H1 (cell line): ENCODE measurements at regions not wholly inside any gene's neighbourhood (a gene's known extent, or its start where the extent isn't known, plus 50 kb on each side); places are given as distances from the start of the nearest gene placed in this dataset.

Experiments used
- CTCF ChIA-PET: fragments of 300-600 bp; sonication (Branson Sonifier 250); formaldehyde crosslinking; loops from one replicate; lab custom pipeline; 2021; ENCODE audit not compliant: partially characterized antibody; lab: Charles Lee
- POLR2A ChIA-PET: fragments of 300-600 bp; sonication (Branson Sonifier 250); formaldehyde crosslinking; loops from one replicate; lab custom pipeline; 2021; ENCODE audit warnings: inconsistent platforms; ENCODE audit not compliant: partially characterized antibody; lab: Charles Lee
- DNase-seq, 2 experiments: peaks; one replicate each; pipeline versions ENCODE4 v3.0.0 to v3.0.0-alpha.2; 2010 to 2022; ENCODE audit warnings: low spot score in 2 of 2, low read depth in 1 of 2, mixed read lengths in 1 of 2
- FAIRE-seq: peaks from 2 replicates; lab custom pipeline; 2011; peaks lifted over from hg19 to GRCh38; lab: Jason Lieb, UNC
- H2AFZ ChIP-seq: 2 replicates; pipeline ENCODE4 v1.8.1; 2012; ENCODE audit warnings: low read length, inconsistent platforms
- H2AK5ac ChIP-seq: 2 replicates; pipeline ENCODE4 v1.6.1; 2013; ENCODE audit warnings: low read depth, low read length
- H2BK120ac ChIP-seq: replicated peaks from 2 replicates; pipeline ENCODE3; 2013; ENCODE audit warnings: low read depth, low read length, inconsistent platforms
- H2BK12ac ChIP-seq: 2 replicates; pipeline ENCODE4 v1.6.1; 2013; ENCODE audit warnings: low read depth, low read length
- H2BK15ac ChIP-seq: 2 replicates; pipeline ENCODE4 v1.6.1; 2013; ENCODE audit warnings: low read length
- H2BK20ac ChIP-seq: 2 replicates; pipeline ENCODE4 v1.6.1; 2013; ENCODE audit warnings: low read length
- H2BK5ac ChIP-seq: 2 replicates; pipeline ENCODE4 v1.6.1; 2013; ENCODE audit warnings: low read depth, low read length
- H3K14ac ChIP-seq: 2 replicates; pipeline ENCODE4 v1.6.1; 2013; ENCODE audit warnings: inconsistent platforms; ENCODE audit not compliant: insufficient read length
- H3K18ac ChIP-seq: 2 replicates; pipeline ENCODE4 v1.6.1; 2013; ENCODE audit warnings: low read length; ENCODE audit errors: extremely low read depth
- H3K23ac ChIP-seq: 2 replicates; pipeline ENCODE4 v1.6.1; 2013; ENCODE audit warnings: inconsistent platforms; ENCODE audit not compliant: insufficient read length
- H3K23me2 ChIP-seq: 2 replicates; pipeline ENCODE4 v1.6.1; 2013; ENCODE audit warnings: low read depth, low read length
- H3K27ac ChIP-seq: 2 replicates; pipeline ENCODE4 v1.6.1; 2011; ENCODE audit warnings: low read depth, low read length, inconsistent platforms
- H3K27me3 ChIP-seq, 4 experiments: replicated peaks in 1 of 4; 1 replicate in 1 of 4; 2 replicates in 3 of 4; pipeline versions ENCODE4 v1.6.1 to v1.8.1; 2011 to 2013; ENCODE audit warnings: low read length in 3 of 4, mild to moderate bottlenecking in 3 of 4, inconsistent platforms in 2 of 4, mixed read lengths in 2 of 4, moderate library complexity in 1 of 4; ENCODE audit not compliant: control insufficient read depth in 3 of 4, insufficient read depth in 3 of 4; ENCODE audit errors: extremely low read depth in 1 of 4
- H3K36me3 ChIP-seq, 4 experiments: 2 replicates each; pipeline versions ENCODE4 v1.6.1 to v1.8.1; 2011 to 2013; ENCODE audit warnings: mild to moderate bottlenecking in 4 of 4, low read length in 3 of 4, moderate library complexity in 2 of 4, control low read depth in 1 of 4, inconsistent platforms in 1 of 4; ENCODE audit not compliant: insufficient read depth in 4 of 4, control insufficient read depth in 2 of 4
- H3K4ac ChIP-seq: replicated peaks from 2 replicates; pipeline ENCODE3; 2013; ENCODE audit warnings: low read length, low read depth, mixed read lengths, inconsistent platforms; ENCODE audit not compliant: insufficient read length
- H3K4me1 ChIP-seq, 4 experiments: replicated peaks in 1 of 4; 1 replicate in 1 of 4; 2 replicates in 3 of 4; pipeline versions ENCODE4 v1.6.1 to v1.8.1; 2011 to 2013; ENCODE audit warnings: low read length in 3 of 4, inconsistent platforms in 2 of 4, mixed read lengths in 1 of 4; ENCODE audit not compliant: insufficient read depth in 4 of 4, control insufficient read depth in 3 of 4
- H3K4me2 ChIP-seq, 2 experiments: 2 replicates each; pipeline versions ENCODE4 v1.6.1 to v1.8.1; 2011 to 2013; ENCODE audit warnings: low read depth in 2 of 2, low read length in 2 of 2, control low read depth in 1 of 2, inconsistent platforms in 1 of 2, mild to moderate bottlenecking in 1 of 2; ENCODE audit not compliant: insufficient read depth in 1 of 2
- H3K4me3 ChIP-seq, 4 experiments: fragments of 200-600, 300-600 bp in 1 of 4; sonication (generic), shearing (Covaris generic), sonication (Bioruptor Twin) in 1 of 4; 2 replicates each; pipeline versions ENCODE4 v1.5.1 to v1.8.1; 2011 to 2016; ENCODE audit warnings: low read length in 4 of 4, low read depth in 3 of 4, control low read depth in 2 of 4, inconsistent platforms in 2 of 4, mild to moderate bottlenecking in 2 of 4, mixed read lengths in 1 of 4, moderate library complexity in 1 of 4; ENCODE audit not compliant: insufficient read depth in 2 of 4; ENCODE audit errors: extremely low read depth in 1 of 4
- H3K56ac ChIP-seq: replicated peaks from 2 replicates; pipeline ENCODE3; 2013; ENCODE audit warnings: low read depth, mild to moderate bottlenecking, mixed read lengths, low read length, inconsistent platforms; ENCODE audit not compliant: insufficient read length
- H3K79me1 ChIP-seq: 2 replicates; pipeline ENCODE4 v1.6.1; 2013; ENCODE audit warnings: low read depth, low read length, control low read depth
- H3K79me2 ChIP-seq, 2 experiments: 2 replicates each; pipeline versions ENCODE4 v1.6.1 to v1.8.1; 2012 to 2013; ENCODE audit warnings: low read length in 2 of 2, mild to moderate bottlenecking in 2 of 2, inconsistent platforms in 1 of 2; ENCODE audit not compliant: insufficient read depth in 2 of 2, control insufficient read depth in 1 of 2
- H3K9ac ChIP-seq, 4 experiments: replicated peaks in 1 of 4; 1 replicate in 1 of 4; 2 replicates in 3 of 4; pipeline versions ENCODE4 v1.6.1 to v1.8.1; 2011 to 2013; ENCODE audit warnings: low read depth in 3 of 4, low read length in 3 of 4, control low read depth in 2 of 4, mild to moderate bottlenecking in 2 of 4, moderate library complexity in 2 of 4, inconsistent platforms in 1 of 4; ENCODE audit errors: extremely low read depth in 1 of 4
- H3K9me3 ChIP-seq, 2 experiments: 2 replicates each; pipeline versions ENCODE4 v1.6.1 to v1.8.1; 2012 to 2013; ENCODE audit warnings: mild to moderate bottlenecking in 2 of 2, moderate library complexity in 2 of 2, control low read depth in 1 of 2, inconsistent platforms in 1 of 2, low read depth in 1 of 2, low read length in 1 of 2, mixed read lengths in 1 of 2; ENCODE audit not compliant: insufficient read depth in 2 of 2
- H4K20me1 ChIP-seq, 2 experiments: replicated peaks in 1 of 2; 2 replicates each; pipeline versions ENCODE3 to v1.8.1; 2011 to 2013; ENCODE audit warnings: inconsistent platforms in 2 of 2, low read length in 2 of 2, mild to moderate bottlenecking in 1 of 2; ENCODE audit not compliant: insufficient read depth in 2 of 2, control insufficient read depth in 1 of 2
- H4K5ac ChIP-seq: 2 replicates; pipeline ENCODE4 v1.6.1; 2013; ENCODE audit warnings: low read length, low read depth, mixed read lengths, inconsistent platforms; ENCODE audit not compliant: insufficient read length
- H4K8ac ChIP-seq: 2 replicates; pipeline ENCODE4 v1.8.0; 2013; ENCODE audit warnings: mild to moderate bottlenecking, moderate library complexity, low read length, inconsistent platforms; ENCODE audit not compliant: insufficient read depth; ENCODE audit errors: extremely low read depth
- H4K91ac ChIP-seq: replicated peaks from 2 replicates; pipeline ENCODE3; 2013; ENCODE audit warnings: low read length, mixed read lengths, inconsistent platforms; ENCODE audit not compliant: insufficient read length
- HDAC2 ChIP-seq, 2 experiments: fragments of 300-600 bp in 1 of 2; sonication (generic) in 1 of 2; IDR thresholded peaks; 2 replicates each; pipeline ENCODE4 v1.6.1; 2011 to 2012; ENCODE audit warnings: low read depth in 2 of 2, low read length in 2 of 2, mild to moderate bottlenecking in 2 of 2, moderate library complexity in 2 of 2, borderline replicate concordance in 1 of 2, inconsistent platforms in 1 of 2
- NANOG ChIP-seq: IDR thresholded peaks from 2 replicates; pipeline ENCODE4 v1.6.1; 2011; ENCODE audit warnings: low read length, low read depth, mild to moderate bottlenecking, inconsistent platforms; ENCODE audit not compliant: insufficient read depth, poor library complexity, severe bottlenecking
- SIX5 ChIP-seq: IDR thresholded peaks from 2 replicates; pipeline ENCODE4 v1.6.1; 2011; ENCODE audit warnings: mild to moderate bottlenecking, low read depth, low read length
- SUZ12 ChIP-seq: fragments of 200-600 bp; sonication (generic); IDR thresholded peaks from 2 replicates; pipeline ENCODE4 v1.6.1; 2012; ENCODE audit warnings: mild to moderate bottlenecking, inconsistent platforms, low read length, moderate library complexity, mixed read lengths
- WGBS, 2 experiments: shearing (Covaris generic) in 1 of 2; methylation state at CpG; one replicate each; pipeline versions ENCODE4 v1.1.6 to v1.1.7; 2013 to 2015; ENCODE audit warnings: low lambda C conversion rate in 2 of 2, mixed read lengths in 2 of 2, inconsistent platforms in 1 of 2, low coverage in 1 of 2, missing lambda C conversion rate in 1 of 2; ENCODE audit not compliant: insufficient replicate concordance in 2 of 2, insufficient coverage in 1 of 2, insufficient read length in 1 of 2; ENCODE audit errors: extremely low coverage in 1 of 2, missing lambda C conversion rate in 1 of 2; 5-methylcytosine and 5-hydroxymethylcytosine counted together
- TF ChIP-seq, protein P1 (sequence below): IDR thresholded peaks from 2 replicates; pipeline ENCODE4 v1.6.1; 2011; ENCODE audit warnings: low read depth, mild to moderate bottlenecking, low read length; ENCODE audit not compliant: insufficient read depth

DNA sequence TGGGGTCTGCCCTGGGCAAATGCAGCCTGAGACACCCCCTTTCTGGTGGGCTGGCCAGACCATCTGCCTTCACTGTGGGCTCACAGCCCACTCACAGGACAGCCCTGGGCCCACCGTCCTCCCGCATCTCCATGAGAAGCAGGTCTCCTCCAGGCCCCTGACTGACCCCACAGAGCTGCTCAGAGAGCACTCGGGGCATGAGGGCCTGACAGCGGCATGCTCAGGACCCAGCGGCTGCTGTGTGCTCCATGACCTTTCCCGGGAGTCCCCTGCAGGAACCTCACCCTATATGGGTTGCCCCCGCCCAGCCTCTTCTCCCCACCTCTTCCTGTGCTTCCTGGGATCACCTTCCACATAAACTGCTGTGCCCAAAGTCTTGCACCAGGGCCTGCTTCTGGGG, 162.4 kb upstream of the CST7 start:
- Histone ChIP-seq H3K9ac (no peak overlapping the region), H2BK120ac (no peak overlapping the region), H3K79me2 (no peaks in the 10 kb centered on the region), H4K8ac (peak overlapping the region; percentile 1; the same call in 1 of the 2 replicates), H3K23me2 (no peaks in the 10 kb centered on the region), H2AK5ac (no peak overlapping the region), H2AFZ (no peak overlapping the region), H3K4me2 (no peak overlapping the region), H2BK20ac (no peak overlapping the region), H2BK5ac (no peak overlapping the region), H3K27ac (no peak overlapping the region), H3K36me3 (no peaks in the 10 kb centered on the region), H3K27me3 (no peaks in the 10 kb centered on the region), H2BK15ac (no peak overlapping the region), H3K4me1 (peaks cover 0 to 9% (median 5%) of the 10 kb centered on the region in 4 experiments; a peak in 3 of 7 replicates), H3K56ac (no peak overlapping the region), H4K91ac (no peak overlapping the region), H3K18ac (no peak overlapping the region), H4K20me1 (no peaks in the 10 kb centered on the region), H3K4ac (no peak overlapping the region), H3K4me3 (no peak overlapping the region), H3K79me1 (no peaks in the 10 kb centered on the region), H4K5ac (no peak overlapping the region), H2BK12ac (no peak overlapping the region), H3K23ac (no peak overlapping the region), H3K14ac (no peak overlapping the region), H3K9me3 (no peaks in the 10 kb centered on the region)
- no peak for DNase-seq
- CTCF ChIA-PET: interaction anchor here (0.7 kb wide), 1 partner anchor 14 kb away, joined by 3 read pairs; no protein-coding TSS in a partner anchor
- POLR2A ChIA-PET: no interaction called here
- FAIRE-seq: no peak
- TF ChIP-seq NANOG (no peak), SIX5 (no peak), HDAC2 (IDR thresholded peaks at IDR 0.05; ENCODE audit: borderline replicate concordance in 1 of 2, low read depth in 2 of 2, low read length in 2 of 2) (no peak), SUZ12 (no peak)
- TF ChIP-seq, protein P1, sequence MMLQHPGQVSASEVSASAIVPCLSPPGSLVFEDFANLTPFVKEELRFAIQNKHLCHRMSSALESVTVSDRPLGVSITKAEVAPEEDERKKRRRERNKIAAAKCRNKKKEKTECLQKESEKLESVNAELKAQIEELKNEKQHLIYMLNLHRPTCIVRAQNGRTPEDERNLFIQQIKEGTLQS: no peak
- WGBS, 2 experiments: 87% methylated on average over 5 of the region's 7 CpGs; no CpG with 5 or more reads in 1 of the 2 experiments
